Neural cell (in vitro differentiated cells): ENCODE measurements at regions not wholly inside any gene's neighbourhood (a gene's known extent, or its start where the extent isn't known, plus 50 kb on each side); places are given as distances from the start of the nearest gene placed in this dataset.

Source experiments
- H2AFZ ChIP-seq: fragments of 200-600, 300-800 bp; sonication (generic), shearing (Covaris generic); 2 replicates; pipeline ENCODE4 v1.6.0; 2014; ENCODE audit warnings: low read depth, mild to moderate bottlenecking, antibody characterized with exemption, low read length, moderate library complexity
- H3F3A ChIP-seq: fragments of 200-600 bp; shearing (Covaris generic); 2 replicates; pipeline ENCODE4 v1.6.1; 2016; ENCODE audit warnings: mild to moderate bottlenecking, moderate library complexity, mixed read lengths, antibody characterized with exemption, low read length; ENCODE audit not compliant: insufficient read depth, poor library complexity, severe bottlenecking
- H3K27ac ChIP-seq: fragments of 200-600, 300-800 bp; sonication (generic), shearing (Covaris generic); 2 replicates; pipeline ENCODE4 v1.5.1; 2014; ENCODE audit warnings: mild to moderate bottlenecking, low read length, moderate library complexity
- H3K27me3 ChIP-seq: fragments of 300-800, 200-600 bp; sonication (generic), shearing (Covaris generic); 2 replicates; pipeline ENCODE4 v1.6.0; 2014; ENCODE audit warnings: mild to moderate bottlenecking, low read depth, low read length, moderate library complexity; ENCODE audit not compliant: insufficient read depth
- H3K36me3 ChIP-seq: fragments of 300-800, 200-600 bp; sonication (generic), shearing (Covaris generic); 2 replicates; pipeline ENCODE4 v1.5.1; 2014; ENCODE audit warnings: mild to moderate bottlenecking, antibody characterized with exemption, low read length, moderate library complexity; ENCODE audit not compliant: insufficient read depth
- H3K4me2 ChIP-seq: fragments of 300-800, 200-600 bp; sonication (generic), shearing (Covaris generic); 2 replicates; pipeline ENCODE4 v1.6.0; 2014; ENCODE audit warnings: mild to moderate bottlenecking, low read length
- H3K4me3 ChIP-seq: fragments of 300-800, 200-600 bp; sonication (generic), shearing (Covaris generic); 2 replicates; pipeline ENCODE4 v1.5.1; 2014; ENCODE audit warnings: mild to moderate bottlenecking, low read length, moderate library complexity
- H3K79me2 ChIP-seq: fragments of 200-600 bp; shearing (Covaris generic); replicated peaks from 2 replicates; pipeline ENCODE4 v1.6.0; 2014; ENCODE audit warnings: mild to moderate bottlenecking, low read length, moderate library complexity; ENCODE audit not compliant: insufficient read depth
- H3K9ac ChIP-seq: fragments of 300-800, 200-600 bp; sonication (generic), shearing (Covaris generic); 2 replicates; pipeline ENCODE4 v1.6.1; 2016; ENCODE audit warnings: mild to moderate bottlenecking, low read length, mixed read lengths
- H3K9me2 ChIP-seq: fragments of 200-600 bp; shearing (Covaris generic); 2 replicates; pipeline ENCODE4 v1.6.1; 2016; ENCODE audit warnings: mild to moderate bottlenecking, low read length, mixed read lengths; ENCODE audit not compliant: insufficient read depth
- H3K9me3 ChIP-seq: fragments of 200-600, 300-800 bp; sonication (generic), shearing (Covaris generic); 2 replicates; pipeline ENCODE4 v1.6.1; 2016; ENCODE audit warnings: mild to moderate bottlenecking, mixed run types, low read length, moderate library complexity, mixed read lengths
- H4K20me1 ChIP-seq: fragments of 200-600 bp; shearing (Covaris generic); 2 replicates; pipeline ENCODE4 v1.6.1; 2016; ENCODE audit warnings: mild to moderate bottlenecking, mixed run types; ENCODE audit not compliant: insufficient read depth
- CTCF ChIP-seq: fragments of 450-650 bp; IDR thresholded peaks from 2 replicates; pipeline ENCODE4 v1.5.1; 2014; ENCODE audit warnings: antibody characterized with exemption, mild to moderate bottlenecking, moderate library complexity; ENCODE audit not compliant: poor library complexity, severe bottlenecking
- EP300 ChIP-seq: fragments of 450-650 bp; conservative IDR thresholded peaks from 2 replicates; pipeline ENCODE4 v1.6.1; 2014; ENCODE audit warnings: antibody characterized with exemption, mild to moderate bottlenecking, moderate library complexity; ENCODE audit not compliant: poor library complexity, severe bottlenecking
- EZH2 ChIP-seq: fragments of 200-600, 300-800 bp; shearing (Covaris generic), sonication (generic); IDR thresholded peaks from 2 replicates; pipeline ENCODE4 v1.6.1; 2014; ENCODE audit warnings: antibody characterized with exemption, low read length, borderline replicate concordance, mild to moderate bottlenecking; ENCODE audit not compliant: insufficient read depth, poor library complexity, severe bottlenecking
- MXI1 ChIP-seq: fragments of 450-650 bp; conservative IDR thresholded peaks from 2 replicates; pipeline ENCODE4 v1.6.1; 2014; ENCODE audit warnings: antibody characterized with exemption, mild to moderate bottlenecking; ENCODE audit not compliant: poor library complexity, severe bottlenecking
- POLR2AphosphoS5 ChIP-seq: IDR thresholded peaks from 2 replicates; pipeline ENCODE4 v1.6.1; 2012
- RAD21 ChIP-seq: fragments of 450-650 bp; conservative IDR thresholded peaks from 2 replicates; pipeline ENCODE4 v1.6.1; 2014; ENCODE audit warnings: antibody characterized with exemption, mild to moderate bottlenecking, moderate library complexity
- REST ChIP-seq: IDR thresholded peaks from 2 replicates; pipeline ENCODE4 v1.6.1; 2012; ENCODE audit warnings: borderline replicate concordance
- SMC3 ChIP-seq: fragments of 450-650 bp; conservative IDR thresholded peaks from 2 replicates; pipeline ENCODE4 v1.6.1; 2014; ENCODE audit warnings: antibody characterized with exemption, mild to moderate bottlenecking, moderate library complexity; ENCODE audit not compliant: poor library complexity
- TAF1 ChIP-seq: IDR thresholded peaks from 2 replicates; pipeline ENCODE4 v1.6.1; 2012; ENCODE audit warnings: low read depth

- Histone ChIP-seq H3K9me3 (no peaks in the 10 kb centered on the region), H3K9me2 (no peaks in the 10 kb centered on the region), H4K20me1 (no peaks in the 10 kb centered on the region), H2AFZ (no peak overlapping the region), H3K4me3 (no peak overlapping the region), H3K79me2 (no peaks in the 10 kb centered on the region), H3F3A (no peaks in the 10 kb centered on the region), H3K27me3 (no peaks in the 10 kb centered on the region), H3K9ac (no peak overlapping the region), H3K36me3 (no peaks in the 10 kb centered on the region), H3K4me2 (no peak overlapping the region), H3K27ac (no peak overlapping the region)
- TF ChIP-seq RAD21 (no peak), REST (no peak), CTCF (no peak), SMC3 (no peak), TAF1 (no peak), MXI1 (no peak), POLR2AphosphoS5 (no peak), EZH2 (no peak), EP300 (no peak)
These were observed 273.4 kb upstream of the TMEFF2 start for GRCh38 chr2:192467953-192468660.

DNA sequence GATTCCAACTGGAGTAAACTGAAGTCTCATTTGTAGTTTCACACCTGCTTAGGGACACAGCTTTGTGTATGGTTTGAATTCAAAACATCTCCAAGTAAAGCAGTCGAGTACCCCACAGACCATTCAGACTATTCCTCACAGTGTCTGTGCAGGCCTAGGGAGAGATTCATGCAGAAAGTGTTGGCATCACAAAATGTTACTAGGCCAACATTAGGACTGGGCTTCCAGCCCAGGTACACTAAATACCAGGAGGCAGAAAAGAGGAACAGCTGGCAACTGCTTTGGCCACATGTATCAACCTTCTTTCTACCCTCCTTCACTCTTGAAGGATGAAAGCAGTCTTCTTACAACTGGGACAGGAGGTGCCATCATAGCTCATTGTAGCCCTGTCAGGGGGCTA is 270.4 kb upstream of the TMEFF2 start:
- no peaks in the 10 kb centered on the region for H3K9me3 ChIP-seq
- H3K36me3 ChIP-seq, result no peaks in the 10 kb centered on the region
- H3K4me3 ChIP-seq, result no peak overlapping the region
- H3K27ac ChIP-seq, result no peak overlapping the region
- no peaks in the 10 kb centered on the region for H4K20me1 ChIP-seq
- no peak overlapping the region for H2AFZ ChIP-seq
- no peaks in the 10 kb centered on the region for H3F3A ChIP-seq
- no peak for TF ChIP-seq CTCF
- TF ChIP-seq RAD21, result no peak
- TF ChIP-seq EZH2, result no peak
- TF ChIP-seq SMC3, result no peak
- no peak for TF ChIP-seq POLR2AphosphoS5
- no peak for TF ChIP-seq TAF1
- TF ChIP-seq REST, result no peak
- TF ChIP-seq MXI1, result no peak
- no peak for TF ChIP-seq EP300
- H3K9me2 ChIP-seq, result no peaks in the 10 kb centered on the region
- no peaks in the 10 kb centered on the region for H3K79me2 ChIP-seq
- H3K4me2 ChIP-seq, result no peak overlapping the region
- no peaks in the 10 kb centered on the region for H3K27me3 ChIP-seq
- H3K9ac ChIP-seq, result no peak overlapping the region
